Dendritic cell treated with granulocyte-macrophage colony-stimulating factor and Interleukin-4, amounts not matched to agents 40 ng/mL and 50 ng/mL, for 4 days (primary cell): ENCODE measurements at regions not wholly inside any gene's neighbourhood (a gene's known extent, or its start where the extent isn't known, plus 50 kb on each side); places are given as distances from the start of the nearest gene placed in this dataset.

ENCODE experiments used
- H3K27ac Mint-ChIP-seq: one replicate; pipeline ENCODE4 v1.8.0; 2022; ENCODE audit warnings: mild to moderate bottlenecking, mixed read lengths
- H3K27me3 Mint-ChIP-seq: one replicate; pipeline ENCODE4 v1.8.0; 2022; ENCODE audit warnings: mild to moderate bottlenecking, mixed read lengths
- H3K36me3 Mint-ChIP-seq: one replicate; pipeline ENCODE4 v1.8.0; 2022; ENCODE audit warnings: low read depth, mixed read lengths
- H3K4me1 Mint-ChIP-seq: one replicate; pipeline ENCODE4 v1.8.0; 2022; ENCODE audit warnings: low read depth, mixed read lengths
- H3K4me3 Mint-ChIP-seq: one replicate; pipeline ENCODE4 v1.8.0; 2022; ENCODE audit warnings: mild to moderate bottlenecking, moderate library complexity, mixed read lengths
- H3K9me3 Mint-ChIP-seq: one replicate; pipeline ENCODE4 v1.8.0; 2022; ENCODE audit warnings: mixed read lengths
- intact Hi-C: fragments of 100-400 bp; cut with micrococcal nuclease; formaldehyde crosslinking; loops from one replicate; pipeline ENCODE4 v1.15.0; 2022

GRCh38 chr5:130277522-130277921 lies 373.3 kb downstream of the CHSY3 start:
- H3K4me1 Mint-ChIP-seq = no peaks in the 10 kb centered on the region
- intact Hi-C loops = no loop called here
- H3K9me3 Mint-ChIP-seq = peaks cover 8% of the 10 kb centered on the region
- no peak overlapping the region for H3K4me3 Mint-ChIP-seq
- no peaks in the 10 kb centered on the region for H3K36me3 Mint-ChIP-seq
- H3K27ac Mint-ChIP-seq = no peak overlapping the region
- H3K27me3 Mint-ChIP-seq = no peaks in the 10 kb centered on the region

DNA sequence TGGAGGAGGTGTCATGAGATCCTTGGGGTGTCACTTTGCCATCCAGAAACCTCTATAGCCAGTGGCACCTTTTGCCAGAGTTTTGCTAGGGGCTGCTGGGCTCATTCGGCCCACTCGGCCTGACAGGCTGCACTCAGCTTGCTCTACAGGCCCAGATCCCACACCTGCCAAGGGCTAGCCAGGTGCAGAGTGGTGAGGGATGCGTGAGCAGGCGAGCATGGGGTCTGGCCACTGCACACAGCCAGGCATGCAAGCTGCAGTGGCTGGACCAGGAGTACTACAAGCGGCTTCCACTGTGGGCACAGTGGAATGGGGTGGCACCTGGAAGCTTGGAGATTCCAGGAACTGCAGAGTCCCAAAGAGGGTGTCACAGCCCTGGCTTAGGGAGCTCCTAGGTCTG lies 372.7 kb downstream of the CHSY3 start:
- H3K27me3 Mint-ChIP-seq = no peaks in the 10 kb centered on the region
- no peaks in the 10 kb centered on the region for H3K4me1 Mint-ChIP-seq

DNA sequence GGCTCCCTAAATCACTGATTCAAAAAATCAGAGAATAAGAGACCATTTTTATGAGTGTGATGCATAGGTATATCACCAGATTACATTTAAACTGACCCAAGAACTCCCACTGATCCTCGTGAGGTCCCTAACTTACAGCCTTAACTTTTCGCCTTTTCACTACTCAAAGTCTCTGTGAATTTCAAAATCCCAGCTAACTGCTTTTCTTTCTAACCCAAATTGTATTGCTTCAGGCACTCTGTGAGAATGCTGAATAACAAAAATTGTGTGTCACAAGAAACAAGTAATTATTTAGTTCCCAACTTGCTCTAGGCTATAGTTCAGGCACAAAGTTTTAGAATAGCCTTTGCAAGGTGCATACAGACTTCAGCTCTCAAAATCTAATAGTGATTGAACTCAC lies 368.6 kb downstream of the CHSY3 start:
- no peak overlapping the region for H3K4me3 Mint-ChIP-seq
- H3K4me1 Mint-ChIP-seq = no peaks in the 10 kb centered on the region
- peaks cover 8% of the 10 kb centered on the region for H3K9me3 Mint-ChIP-seq
- intact Hi-C loops = no loop called here
- no peak overlapping the region for H3K27ac Mint-ChIP-seq
- no peaks in the 10 kb centered on the region for H3K36me3 Mint-ChIP-seq
- no peaks in the 10 kb centered on the region for H3K27me3 Mint-ChIP-seq

More for the DNA sequence above, 372.7 kb downstream of the CHSY3 start:
- Mint-ChIP-seq H3K4me3 (no peak overlapping the region), H3K27ac (no peak overlapping the region), H3K36me3 (no peaks in the 10 kb centered on the region), H3K9me3 (peaks cover 8% of the 10 kb centered on the region)
- intact Hi-C loops = no loop called here

- H3K36me3 Mint-ChIP-seq = no peaks in the 10 kb centered on the region
- H3K4me3 Mint-ChIP-seq = no peak overlapping the region
- H3K27ac Mint-ChIP-seq = no peak overlapping the region
- H3K27me3 Mint-ChIP-seq = no peaks in the 10 kb centered on the region
- no peaks in the 10 kb centered on the region for H3K9me3 Mint-ChIP-seq
- intact Hi-C loops = no loop called here
- no peaks in the 10 kb centered on the region for H3K4me1 Mint-ChIP-seq
Observed at GRCh38 chr5:130270786-130271185, 366.5 kb downstream of the CHSY3 start.

- no peaks in the 10 kb centered on the region for H3K27me3 Mint-ChIP-seq
- intact Hi-C loops = no loop called here
- no peaks in the 10 kb centered on the region for H3K9me3 Mint-ChIP-seq
- H3K27ac Mint-ChIP-seq = no peak overlapping the region
- no peaks in the 10 kb centered on the region for H3K36me3 Mint-ChIP-seq
- no peak overlapping the region for H3K4me3 Mint-ChIP-seq
- H3K4me1 Mint-ChIP-seq = no peaks in the 10 kb centered on the region
Observed at GRCh38 chr5:130268489-130268888, 364.2 kb downstream of the CHSY3 start.

DNA sequence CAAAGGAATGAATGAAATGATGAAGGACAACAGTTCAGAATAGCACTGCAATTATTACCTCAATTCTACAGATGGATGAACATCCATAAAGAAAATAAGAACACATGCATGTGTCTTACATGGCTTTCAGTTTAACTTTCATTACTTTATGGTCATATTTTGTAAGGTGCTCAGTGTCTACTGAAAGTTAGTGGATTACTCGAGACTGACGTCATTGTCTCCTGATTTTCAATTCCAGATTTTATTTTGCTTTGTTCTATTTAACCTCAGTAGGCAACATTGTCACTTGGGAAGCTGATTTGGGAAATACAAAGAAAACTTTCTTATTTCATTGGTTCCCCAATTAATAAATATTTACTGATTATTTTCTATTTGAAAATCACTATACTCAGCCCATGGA lies 363.7 kb downstream of the CHSY3 start:
- no peaks in the 10 kb centered on the region for H3K27me3 Mint-ChIP-seq
- H3K9me3 Mint-ChIP-seq = peaks cover 3% of the 10 kb centered on the region
- no peak overlapping the region for H3K4me3 Mint-ChIP-seq
- H3K36me3 Mint-ChIP-seq = no peaks in the 10 kb centered on the region
- no peaks in the 10 kb centered on the region for H3K4me1 Mint-ChIP-seq
- H3K27ac Mint-ChIP-seq = no peak overlapping the region
- intact Hi-C loops = no loop called here

- peaks cover 16% of the 10 kb centered on the region for H3K9me3 Mint-ChIP-seq
- no peaks in the 10 kb centered on the region for H3K36me3 Mint-ChIP-seq
- no peak overlapping the region for H3K27ac Mint-ChIP-seq
- H3K27me3 Mint-ChIP-seq = no peaks in the 10 kb centered on the region
- no peak overlapping the region for H3K4me3 Mint-ChIP-seq
- intact Hi-C loops = no loop called here
- H3K4me1 Mint-ChIP-seq = no peaks in the 10 kb centered on the region
Observed at GRCh38 chr5:130260481-130260880, 356.2 kb downstream of the CHSY3 start.

- no peaks in the 10 kb centered on the region for H3K36me3 Mint-ChIP-seq
- H3K27ac Mint-ChIP-seq = no peak overlapping the region
- intact Hi-C loops = no loop called here
- H3K4me1 Mint-ChIP-seq = no peaks in the 10 kb centered on the region
- H3K4me3 Mint-ChIP-seq = no peak overlapping the region
- H3K9me3 Mint-ChIP-seq = peaks cover 16% of the 10 kb centered on the region
- H3K27me3 Mint-ChIP-seq = no peaks in the 10 kb centered on the region
Observed at GRCh38 chr5:130251931-130252330, 347.7 kb downstream of the CHSY3 start.

GRCh38 chr5:130243641-130244040 lies 339.4 kb downstream of the CHSY3 start:
- no peaks in the 10 kb centered on the region for H3K4me1 Mint-ChIP-seq
- no peak overlapping the region for H3K27ac Mint-ChIP-seq
- no peaks in the 10 kb centered on the region for H3K27me3 Mint-ChIP-seq
- no peaks in the 10 kb centered on the region for H3K36me3 Mint-ChIP-seq
- H3K9me3 Mint-ChIP-seq = no peaks in the 10 kb centered on the region
- no peak overlapping the region for H3K4me3 Mint-ChIP-seq
- intact Hi-C loops = no loop called here

DNA sequence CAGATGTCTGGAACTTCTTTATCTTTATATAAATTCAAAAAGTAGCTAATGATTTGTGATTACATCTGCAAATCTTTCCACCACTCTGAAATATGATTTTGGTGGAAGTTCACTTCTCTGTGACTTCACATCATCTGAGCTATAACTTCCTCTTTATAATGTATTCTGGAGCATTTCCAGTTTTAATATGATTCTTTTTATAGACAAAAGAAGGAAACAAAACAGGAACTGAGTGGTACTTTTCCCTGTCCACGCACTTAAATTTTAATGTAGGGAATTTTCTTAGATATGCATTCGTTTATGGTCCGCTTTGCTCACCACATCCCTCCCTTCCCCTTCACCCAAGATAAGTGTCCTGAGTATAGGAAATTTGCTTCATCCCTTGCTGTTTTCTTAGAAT lies 333.5 kb downstream of the CHSY3 start:
- no peaks in the 10 kb centered on the region for H3K4me1 Mint-ChIP-seq
- intact Hi-C loops = no loop called here
- no peak overlapping the region for H3K27ac Mint-ChIP-seq
- H3K4me3 Mint-ChIP-seq = no peak overlapping the region
- H3K9me3 Mint-ChIP-seq = no peaks in the 10 kb centered on the region
- no peaks in the 10 kb centered on the region for H3K36me3 Mint-ChIP-seq
- H3K27me3 Mint-ChIP-seq = no peaks in the 10 kb centered on the region
